Activated CD4-positive, alpha-beta memory T cell treated with anti-CD3 and anti-CD28 coated beads, Interleukin-2, amount 10 ng/mL, durations not matched to agents 7 days and 5 days (primary cell): ENCODE measurements at regions not wholly inside any gene's neighbourhood (a gene's known extent, or its start where the extent isn't known, plus 50 kb on each side); places are given as distances from the start of the nearest gene placed in this dataset.

ENCODE experiments used
- CTCF ChIA-PET: fragments of 350-600 bp; sonication (Branson Sonifier 250); formaldehyde crosslinking; loops from one replicate; lab custom pipeline; 2021; ENCODE audit warnings: antibody characterized with exemption, inconsistent platforms; lab: Charles Lee
- POLR2A ChIA-PET: fragments of 350-600 bp; sonication (Branson Sonifier 250); formaldehyde crosslinking; loops from one replicate; lab custom pipeline; 2021; ENCODE audit warnings: antibody characterized with exemption; lab: Charles Lee
- DNase-seq: peaks from one replicate; pipeline ENCODE4 v3.0.0-alpha.2; 2020
- H3K27ac Mint-ChIP-seq: one replicate; pipeline ENCODE4 v1.8.0; 2021; ENCODE audit warnings: mild to moderate bottlenecking, mixed read lengths
- H3K27me3 Mint-ChIP-seq: one replicate; pipeline ENCODE4 v1.8.0; 2021; ENCODE audit warnings: mixed read lengths
- H3K36me3 Mint-ChIP-seq: one replicate; pipeline ENCODE4 v1.8.0; 2021; ENCODE audit warnings: low read depth, mixed read lengths
- H3K4me1 Mint-ChIP-seq: one replicate; pipeline ENCODE4 v1.8.0; 2021; ENCODE audit warnings: mixed read lengths
- H3K4me3 Mint-ChIP-seq: one replicate; pipeline ENCODE4 v1.8.0; 2021; ENCODE audit warnings: mild to moderate bottlenecking, mixed read lengths
- H3K9me3 Mint-ChIP-seq: one replicate; pipeline ENCODE4 v1.8.0; 2021; ENCODE audit warnings: mixed read lengths

DNA sequence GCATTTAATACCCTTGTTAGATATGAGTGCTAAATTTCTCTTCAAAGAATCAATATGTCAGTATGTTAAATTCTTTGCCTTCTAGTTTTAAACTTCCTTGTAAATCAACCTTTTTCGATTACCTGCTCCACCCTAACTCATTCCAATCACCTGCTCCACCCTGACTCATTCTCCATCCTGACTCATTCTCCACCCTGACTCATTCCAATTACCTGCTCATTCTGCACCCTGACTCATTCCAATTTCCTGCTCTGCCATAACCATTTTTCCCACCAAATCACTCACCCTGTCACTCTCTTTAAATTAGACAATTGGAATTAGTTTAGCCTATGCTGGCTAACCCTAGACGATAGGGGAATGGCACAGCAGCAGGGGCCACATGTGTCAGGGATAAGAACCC, 519.5 kb upstream of the LRRC4C start:
- DNase-seq: no peak
- Mint-ChIP-seq H3K27ac (no peak overlapping the region), H3K4me3 (no peak overlapping the region), H3K4me1 (no peaks in the 10 kb centered on the region), H3K27me3 (no peaks in the 10 kb centered on the region), H3K9me3 (peaks cover 15% of the 10 kb centered on the region), H3K36me3 (no peaks in the 10 kb centered on the region)
- ChIA-PET CTCF (no interaction called here), POLR2A (no interaction called here)

DNA sequence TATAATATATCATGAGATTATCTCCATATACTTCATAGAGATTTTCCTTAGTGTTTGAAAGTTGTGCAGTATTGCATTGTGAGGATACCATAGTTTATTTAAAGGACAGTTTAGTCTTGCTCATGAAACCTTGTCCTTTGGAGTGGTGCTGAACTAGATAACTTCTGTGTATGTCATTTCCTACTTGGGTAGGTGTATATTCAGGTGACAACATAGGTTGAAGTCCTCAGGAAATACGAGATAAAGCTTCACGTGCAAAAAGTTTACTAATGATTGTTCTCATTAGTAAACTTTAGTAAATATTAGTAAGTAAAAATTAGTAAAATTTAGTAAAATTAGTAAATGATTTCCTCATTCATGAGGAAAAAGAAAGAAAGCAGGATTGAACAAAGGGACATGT, 521.3 kb upstream of the LRRC4C start:
- Mint-ChIP-seq H3K4me3 (no peak overlapping the region), H3K27me3 (no peaks in the 10 kb centered on the region), H3K9me3 (peaks cover 13% of the 10 kb centered on the region), H3K27ac (no peak overlapping the region), H3K4me1 (no peaks in the 10 kb centered on the region), H3K36me3 (no peaks in the 10 kb centered on the region)
- ChIA-PET POLR2A (no interaction called here), CTCF (no interaction called here)
- no peak for DNase-seq

DNA sequence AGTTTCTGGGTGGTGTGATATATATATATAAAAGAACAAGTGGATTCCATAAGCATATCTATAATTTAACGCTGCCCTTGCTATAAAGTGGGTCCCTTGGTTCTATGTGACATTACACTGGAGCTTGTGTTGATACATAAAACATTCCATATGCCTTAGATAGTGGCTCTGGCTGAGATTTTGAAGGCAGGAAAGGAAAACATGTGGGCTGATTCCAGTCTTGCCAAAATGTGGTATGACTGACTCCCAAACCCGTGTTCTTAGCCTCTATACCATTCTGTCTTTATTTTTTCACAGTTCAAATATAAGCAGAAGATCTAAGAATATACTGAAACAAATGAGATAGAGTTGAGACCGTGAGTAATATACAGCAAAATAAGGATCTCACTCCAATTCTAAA, 522.8 kb upstream of the LRRC4C start:
- POLR2A ChIA-PET: no interaction called here
- no peaks in the 10 kb centered on the region for H3K4me1 Mint-ChIP-seq
- peaks cover 10% of the 10 kb centered on the region for H3K9me3 Mint-ChIP-seq
- no peaks in the 10 kb centered on the region for H3K36me3 Mint-ChIP-seq
- CTCF ChIA-PET: no interaction called here
- no peak overlapping the region for H3K4me3 Mint-ChIP-seq
- no peak for DNase-seq
- H3K27ac Mint-ChIP-seq: no peak overlapping the region
- H3K27me3 Mint-ChIP-seq: no peaks in the 10 kb centered on the region

DNA sequence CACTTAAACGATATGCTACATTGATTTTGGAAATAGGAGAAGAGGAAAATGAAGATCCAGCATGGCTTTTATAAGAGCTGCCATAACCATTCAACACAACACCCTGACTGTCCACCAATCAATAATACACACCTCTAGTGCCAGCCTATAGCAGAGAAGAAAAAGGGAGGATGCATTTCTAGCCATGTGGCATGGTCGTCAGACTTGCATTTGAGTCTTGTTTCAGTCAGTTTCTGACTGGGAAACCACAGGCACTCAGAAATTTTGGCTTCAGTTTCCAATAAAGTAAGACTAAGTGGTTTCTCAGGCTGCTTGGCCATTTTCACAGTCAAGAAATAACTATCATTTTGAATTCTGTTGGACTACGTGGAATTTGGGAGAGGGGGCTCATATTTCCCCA, 523.5 kb upstream of the LRRC4C start:
- Mint-ChIP-seq H3K4me3 (no peak overlapping the region), H3K4me1 (no peaks in the 10 kb centered on the region), H3K9me3 (peaks cover 12% of the 10 kb centered on the region), H3K36me3 (no peaks in the 10 kb centered on the region), H3K27me3 (no peaks in the 10 kb centered on the region), H3K27ac (no peak overlapping the region)
- DNase-seq: no peak
- ChIA-PET POLR2A (no interaction called here), CTCF (no interaction called here)

DNA sequence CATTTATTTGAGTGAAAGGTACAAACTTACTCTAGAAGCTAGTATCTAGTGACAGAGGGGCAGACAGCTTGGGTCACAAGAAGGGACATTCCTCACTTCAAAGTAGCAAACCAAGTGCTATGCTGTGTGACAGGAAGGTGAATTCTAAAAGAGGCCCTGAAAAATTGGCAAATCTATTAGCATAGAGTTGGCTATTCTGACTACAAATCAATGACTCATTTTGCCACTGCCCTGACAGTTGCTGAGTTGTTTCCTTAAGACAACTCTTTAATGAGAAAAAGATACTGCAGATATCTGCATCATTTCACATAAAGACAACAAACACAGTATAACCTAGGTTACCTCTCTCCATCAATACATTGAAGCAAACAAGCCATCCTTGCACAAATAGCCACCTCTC, 524.0 kb upstream of the LRRC4C start:
- CTCF ChIA-PET: no interaction called here
- Mint-ChIP-seq H3K27me3 (no peaks in the 10 kb centered on the region), H3K36me3 (no peaks in the 10 kb centered on the region), H3K9me3 (peaks cover 12% of the 10 kb centered on the region), H3K27ac (no peak overlapping the region), H3K4me1 (no peaks in the 10 kb centered on the region), H3K4me3 (no peak overlapping the region)
- POLR2A ChIA-PET: no interaction called here
- no peak for DNase-seq

DNA sequence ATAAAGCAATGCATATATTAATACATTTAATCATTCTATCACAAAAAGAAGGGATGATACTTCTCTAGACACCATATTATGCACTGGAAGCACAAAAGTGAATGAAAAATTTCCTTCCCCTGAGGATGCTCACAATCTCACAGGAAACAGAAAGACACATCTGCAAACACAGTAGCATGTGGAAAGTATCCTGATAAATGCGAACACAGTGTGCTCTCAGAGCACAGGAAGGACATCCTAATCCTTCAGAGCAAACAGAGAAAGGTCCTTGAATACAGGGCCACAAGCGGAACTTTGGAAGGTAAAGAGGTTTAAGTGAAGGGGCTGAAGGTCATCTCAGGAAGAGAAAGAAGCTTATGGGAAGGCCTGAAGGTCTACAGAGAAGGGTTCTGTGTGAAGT, 524.6 kb upstream of the LRRC4C start:
- Mint-ChIP-seq H3K4me3 (no peak overlapping the region), H3K9me3 (peaks cover 12% of the 10 kb centered on the region), H3K36me3 (no peaks in the 10 kb centered on the region), H3K4me1 (no peaks in the 10 kb centered on the region), H3K27me3 (no peaks in the 10 kb centered on the region), H3K27ac (no peak overlapping the region)
- DNase-seq: no peak
- ChIA-PET CTCF (no interaction called here), POLR2A (no interaction called here)

DNA sequence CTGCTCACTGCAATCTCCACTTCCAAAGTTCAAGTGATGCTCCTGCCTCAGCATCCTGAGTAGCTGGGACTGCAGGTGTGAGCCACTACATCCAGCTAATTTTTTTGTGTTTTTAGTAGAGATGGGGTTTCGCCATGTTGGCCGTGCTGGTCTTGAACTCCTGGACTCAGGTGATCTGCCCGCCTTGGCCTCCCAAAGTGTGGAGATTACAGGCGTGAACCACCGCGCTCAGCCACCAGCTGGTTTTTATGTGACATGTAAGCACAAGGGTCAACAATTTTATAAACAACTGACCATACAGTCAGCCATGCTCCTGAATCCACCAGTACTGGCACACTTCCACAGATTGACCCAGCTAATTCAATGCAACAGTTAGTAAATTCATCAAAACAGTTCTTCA, 526.3 kb upstream of the LRRC4C start:
- H3K4me3 Mint-ChIP-seq: no peak overlapping the region
- H3K27ac Mint-ChIP-seq: no peak overlapping the region
- no peak for DNase-seq
- no peaks in the 10 kb centered on the region for H3K27me3 Mint-ChIP-seq
- H3K36me3 Mint-ChIP-seq: no peaks in the 10 kb centered on the region
- H3K9me3 Mint-ChIP-seq: peaks cover 10% of the 10 kb centered on the region
- H3K4me1 Mint-ChIP-seq: no peaks in the 10 kb centered on the region
- POLR2A ChIA-PET: no interaction called here
- CTCF ChIA-PET: no interaction called here

DNA sequence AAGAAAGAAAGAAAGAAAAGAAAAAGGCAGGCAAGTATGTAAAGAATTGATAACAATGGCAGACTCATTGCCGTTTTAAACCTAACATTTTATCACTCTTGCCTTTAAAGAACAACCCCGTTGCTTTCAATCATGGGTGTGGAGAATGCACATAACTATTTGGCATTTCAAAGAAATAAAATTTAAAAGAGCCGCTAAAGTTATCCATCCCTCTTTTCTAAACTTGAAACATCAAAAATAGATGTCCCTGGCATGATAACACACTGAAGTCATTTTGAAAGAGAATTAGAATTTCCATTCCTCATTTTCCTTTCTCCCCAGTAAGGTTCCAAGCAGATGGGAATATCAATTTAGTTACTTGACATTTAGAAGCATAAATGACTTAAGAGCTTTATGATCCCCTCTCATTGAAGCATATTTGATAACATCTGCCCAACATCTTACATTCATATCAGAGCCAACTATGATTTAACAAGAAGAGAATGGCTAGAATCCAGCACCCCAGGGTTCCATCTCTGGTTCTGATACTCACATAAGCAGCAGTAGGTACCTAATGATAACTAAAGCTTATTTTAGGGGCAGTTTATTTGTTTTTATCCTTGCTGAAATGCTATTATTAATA, 529.6 kb upstream of the LRRC4C start:
- H3K9me3 Mint-ChIP-seq: peaks cover 15% of the 10 kb centered on the region
- H3K36me3 Mint-ChIP-seq: no peaks in the 10 kb centered on the region
- ChIA-PET POLR2A (no interaction called here), CTCF (no interaction called here)
- H3K27ac Mint-ChIP-seq: no peak overlapping the region
- no peak for DNase-seq
- H3K4me3 Mint-ChIP-seq: no peak overlapping the region
- H3K4me1 Mint-ChIP-seq: no peaks in the 10 kb centered on the region
- no peaks in the 10 kb centered on the region for H3K27me3 Mint-ChIP-seq

DNA sequence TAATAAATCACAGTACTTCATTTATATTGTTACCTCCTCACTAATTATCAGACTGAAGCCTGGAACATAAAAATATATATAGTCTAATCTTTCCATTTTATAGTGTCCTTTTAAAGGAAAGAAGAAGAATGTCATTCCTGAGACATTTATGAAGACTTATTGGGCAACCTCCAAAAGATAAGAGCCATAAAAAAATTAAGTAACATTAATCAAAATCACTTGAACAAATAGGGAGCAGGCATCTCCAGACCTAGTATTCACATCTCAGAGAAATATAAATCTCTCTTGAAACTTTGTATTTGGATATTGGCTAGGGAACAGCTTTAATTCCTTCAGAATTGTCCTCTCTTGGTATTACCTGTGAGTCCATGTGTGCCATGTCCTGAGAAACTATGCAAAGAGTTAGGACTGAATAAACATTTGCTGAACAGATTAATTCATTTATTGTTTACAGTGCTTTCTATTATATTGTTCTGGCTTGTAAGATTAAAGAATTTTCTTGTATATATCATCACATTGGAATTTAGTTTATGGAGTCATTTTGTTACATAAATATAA, 530.5 kb upstream of the LRRC4C start:
- H3K27ac Mint-ChIP-seq: no peak overlapping the region
- CTCF ChIA-PET: no interaction called here
- no peaks in the 10 kb centered on the region for H3K4me1 Mint-ChIP-seq
- POLR2A ChIA-PET: no interaction called here
- H3K9me3 Mint-ChIP-seq: peaks cover 18% of the 10 kb centered on the region
- no peak overlapping the region for H3K4me3 Mint-ChIP-seq
- DNase-seq: no peak
- H3K36me3 Mint-ChIP-seq: no peaks in the 10 kb centered on the region
- no peaks in the 10 kb centered on the region for H3K27me3 Mint-ChIP-seq

DNA sequence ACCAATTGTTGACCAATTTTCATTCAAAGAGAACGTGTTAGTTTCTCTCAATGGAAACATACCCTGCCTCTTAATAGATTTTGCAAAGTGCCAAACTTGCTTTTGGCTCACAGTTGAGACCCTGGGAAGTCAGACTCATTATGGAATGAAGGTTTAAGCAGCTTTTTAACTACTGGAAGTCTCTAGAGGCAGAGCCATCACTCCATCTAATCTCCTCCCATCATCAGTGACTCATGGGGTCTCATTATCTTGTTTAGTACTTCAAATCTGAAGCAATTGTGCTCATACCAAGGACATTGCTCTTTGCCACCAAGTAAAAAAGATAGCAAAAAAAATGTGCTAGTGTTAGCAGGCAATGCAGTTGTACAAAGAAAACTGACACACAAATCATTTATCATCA, 537.1 kb upstream of the LRRC4C start:
- no peaks in the 10 kb centered on the region for H3K36me3 Mint-ChIP-seq
- H3K9me3 Mint-ChIP-seq: peaks cover 7% of the 10 kb centered on the region
- no peaks in the 10 kb centered on the region for H3K4me1 Mint-ChIP-seq
- CTCF ChIA-PET: no interaction called here
- no peaks in the 10 kb centered on the region for H3K27me3 Mint-ChIP-seq
- no peak for DNase-seq
- H3K4me3 Mint-ChIP-seq: no peak overlapping the region
- POLR2A ChIA-PET: no interaction called here
- H3K27ac Mint-ChIP-seq: no peak overlapping the region

DNA sequence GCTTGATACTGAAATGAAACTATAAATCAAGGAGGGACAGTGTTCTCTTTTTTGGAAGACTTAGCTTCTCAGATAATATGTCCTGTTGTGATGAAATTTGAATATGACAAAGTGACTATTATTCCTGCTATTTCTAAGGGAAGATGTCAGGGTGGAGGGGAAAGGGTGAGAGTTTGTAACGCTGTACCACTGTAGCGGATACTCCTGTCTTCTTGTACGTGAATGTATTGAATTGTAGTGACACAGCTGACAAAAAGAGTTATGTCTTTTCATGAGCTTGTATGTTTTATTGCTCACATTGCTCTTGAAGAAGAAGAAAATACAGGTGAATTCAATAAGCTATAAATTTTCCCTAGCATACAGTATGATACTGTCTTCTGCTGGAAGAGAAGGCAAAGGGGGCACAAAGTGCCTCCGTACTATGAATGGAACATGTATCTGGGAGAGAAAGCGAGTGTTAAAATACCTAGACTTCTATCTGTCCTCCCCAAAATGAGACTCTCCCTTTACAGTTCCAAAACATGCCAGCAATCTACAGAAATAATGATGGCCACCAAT, 538.5 kb upstream of the LRRC4C start:
- CTCF ChIA-PET: no interaction called here
- Mint-ChIP-seq H3K36me3 (no peaks in the 10 kb centered on the region), H3K9me3 (peaks cover 6% of the 10 kb centered on the region), H3K27me3 (no peaks in the 10 kb centered on the region), H3K27ac (no peak overlapping the region), H3K4me3 (no peak overlapping the region), H3K4me1 (no peaks in the 10 kb centered on the region)
- POLR2A ChIA-PET: no interaction called here
- DNase-seq: no peak

DNA sequence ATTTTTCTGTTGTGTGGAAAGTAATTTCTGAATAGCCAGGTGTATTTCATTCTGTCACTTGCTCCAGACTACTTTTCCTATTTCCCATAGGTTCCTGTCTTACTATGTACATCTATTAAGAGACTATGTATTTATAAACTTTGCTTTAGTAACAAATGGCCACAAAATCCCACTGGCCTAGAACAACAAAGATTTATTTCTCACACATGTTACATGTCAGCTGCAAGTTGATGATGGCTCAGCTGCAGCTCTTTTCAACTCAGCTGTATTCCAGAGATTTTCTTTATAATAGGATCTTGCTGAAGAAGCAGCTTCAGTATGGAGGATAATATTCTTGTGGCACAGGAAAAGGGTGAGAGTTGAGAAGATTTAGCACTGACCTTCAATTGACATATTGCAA, 539.6 kb upstream of the LRRC4C start:
- DNase-seq: no peak
- H3K4me1 Mint-ChIP-seq: no peaks in the 10 kb centered on the region
- H3K36me3 Mint-ChIP-seq: no peaks in the 10 kb centered on the region
- H3K4me3 Mint-ChIP-seq: no peak overlapping the region
- ChIA-PET POLR2A (no interaction called here), CTCF (no interaction called here)
- H3K27me3 Mint-ChIP-seq: no peaks in the 10 kb centered on the region
- no peak overlapping the region for H3K27ac Mint-ChIP-seq
- H3K9me3 Mint-ChIP-seq: peaks cover 5% of the 10 kb centered on the region

DNA sequence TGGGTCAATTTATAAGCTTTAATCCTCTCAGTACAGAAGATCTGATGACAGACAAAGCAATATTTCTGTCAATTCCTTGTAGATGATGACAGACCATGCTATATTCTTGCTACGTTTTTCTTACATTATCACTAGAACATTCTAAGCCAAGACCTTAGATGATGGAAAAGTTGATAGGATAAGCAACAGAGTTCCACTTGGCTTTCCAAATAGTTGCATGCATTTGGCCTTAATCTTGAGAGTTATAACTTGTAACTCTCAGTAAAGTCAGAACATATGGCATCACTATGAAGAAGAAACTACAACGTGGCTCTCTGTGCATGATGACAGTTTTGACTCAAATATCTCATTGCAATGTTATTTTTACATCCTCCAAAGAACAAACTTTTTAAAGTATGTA, 544.3 kb upstream of the LRRC4C start:
- no peaks in the 10 kb centered on the region for H3K36me3 Mint-ChIP-seq
- POLR2A ChIA-PET: no interaction called here
- DNase-seq: no peak
- no peak overlapping the region for H3K27ac Mint-ChIP-seq
- no peaks in the 10 kb centered on the region for H3K4me1 Mint-ChIP-seq
- no peak overlapping the region for H3K4me3 Mint-ChIP-seq
- peaks cover 11% of the 10 kb centered on the region for H3K9me3 Mint-ChIP-seq
- CTCF ChIA-PET: no interaction called here
- H3K27me3 Mint-ChIP-seq: no peaks in the 10 kb centered on the region

DNA sequence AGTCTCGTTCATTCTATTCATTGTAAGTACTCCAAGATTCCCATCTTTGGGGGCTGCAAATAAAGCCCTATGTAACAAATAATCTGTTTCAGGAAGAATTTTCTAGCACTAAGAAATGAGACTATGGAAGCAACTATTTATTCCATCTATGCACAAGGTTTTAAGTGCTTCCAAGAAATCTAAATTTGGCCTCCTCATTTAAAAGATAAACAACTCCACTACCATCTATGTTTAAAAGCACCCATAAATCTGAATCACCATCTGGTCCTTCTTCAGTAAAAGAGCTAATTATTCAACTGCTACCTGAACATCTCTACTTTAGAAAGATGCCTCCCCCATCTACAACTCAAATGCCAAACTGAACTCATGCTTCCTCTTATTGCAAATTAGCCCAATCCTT, 547.3 kb upstream of the LRRC4C start:
- Mint-ChIP-seq H3K4me1 (no peaks in the 10 kb centered on the region), H3K27me3 (no peaks in the 10 kb centered on the region)

More for the DNA sequence above, 547.3 kb upstream of the LRRC4C start:
- H3K36me3 Mint-ChIP-seq: no peaks in the 10 kb centered on the region
- no peak for DNase-seq
- ChIA-PET POLR2A (no interaction called here), CTCF (no interaction called here)
- peaks cover 27% of the 10 kb centered on the region for H3K9me3 Mint-ChIP-seq
- no peak overlapping the region for H3K4me3 Mint-ChIP-seq
- H3K27ac Mint-ChIP-seq: no peak overlapping the region
